H9 (cell line): ENCODE measurements at regions not wholly inside any gene's neighbourhood (a gene's known extent, or its start where the extent isn't known, plus 50 kb on each side); places are given as distances from the start of the nearest gene placed in this dataset.

ENCODE experiments used
- DNase-seq: peaks from one replicate; pipeline ENCODE4 v3.0.0-alpha.2; 2017
- H2AFZ ChIP-seq: one replicate; pipeline ENCODE4 v1.6.1; 2013; ENCODE audit warnings: mild to moderate bottlenecking, low read length, control low read depth, moderate library complexity
- H2AK5ac ChIP-seq: 2 replicates; pipeline ENCODE4 v1.6.1; 2013; ENCODE audit warnings: low read length, control low read depth, mixed read lengths; ENCODE audit not compliant: insufficient read length
- H2BK120ac ChIP-seq: one replicate; pipeline ENCODE4 v1.6.1; 2013; ENCODE audit warnings: low read depth, mild to moderate bottlenecking, low read length, control low read depth, inconsistent platforms; ENCODE audit not compliant: poor library complexity, severe bottlenecking
- H2BK12ac ChIP-seq: 2 replicates; pipeline ENCODE4 v1.6.1; 2013; ENCODE audit warnings: low read length, control low read depth, mixed read lengths, low read depth; ENCODE audit not compliant: insufficient read length
- H2BK15ac ChIP-seq: 2 replicates; pipeline ENCODE4 v1.6.1; 2013; ENCODE audit warnings: low read depth, low read length, control low read depth
- H2BK20ac ChIP-seq: one replicate; pipeline ENCODE4 v1.6.1; 2013; ENCODE audit warnings: low read depth, mild to moderate bottlenecking, low read length, control low read depth, inconsistent platforms; ENCODE audit not compliant: poor library complexity, severe bottlenecking
- H2BK5ac ChIP-seq: 2 replicates; pipeline ENCODE4 v1.6.1; 2013; ENCODE audit warnings: low read length, control low read depth, mixed read lengths; ENCODE audit not compliant: insufficient read length
- H3K14ac ChIP-seq: 2 replicates; pipeline ENCODE4 v1.6.1; 2013; ENCODE audit warnings: low read length, control low read depth; ENCODE audit not compliant: insufficient read depth
- H3K18ac ChIP-seq: 2 replicates; pipeline ENCODE4 v1.6.1; 2013; ENCODE audit warnings: low read depth, mild to moderate bottlenecking, mixed read lengths, low read length, control low read depth; ENCODE audit not compliant: insufficient read length
- H3K23ac ChIP-seq: 2 replicates; pipeline ENCODE4 v1.6.1; 2013; ENCODE audit warnings: low read length, control low read depth, mixed read lengths, low read depth; ENCODE audit not compliant: insufficient read length
- H3K23me2 ChIP-seq: 2 replicates; pipeline ENCODE4 v1.6.1; 2013; ENCODE audit warnings: low read depth, mild to moderate bottlenecking, mixed read lengths, low read length, control low read depth; ENCODE audit not compliant: insufficient read length, poor library complexity, severe bottlenecking
- H3K27ac ChIP-seq: 2 replicates; pipeline ENCODE4 v1.5.1; 2013; ENCODE audit warnings: low read length, control low read depth, mixed read lengths, low read depth; ENCODE audit not compliant: insufficient read length
- H3K27me3 ChIP-seq: 2 replicates; pipeline ENCODE4 v1.6.1; 2013; ENCODE audit warnings: low read length, control low read depth, inconsistent platforms; ENCODE audit not compliant: insufficient read depth
- H3K4ac ChIP-seq: 2 replicates; pipeline ENCODE4 v1.6.1; 2013; ENCODE audit warnings: low read depth, mild to moderate bottlenecking, control low read depth, inconsistent platforms, low read length, moderate library complexity
- H3K4me1 ChIP-seq: 2 replicates; pipeline ENCODE4 v1.6.1; 2013; ENCODE audit warnings: low read length, control low read depth, inconsistent platforms; ENCODE audit not compliant: insufficient read depth
- H3K4me2 ChIP-seq: 2 replicates; pipeline ENCODE4 v1.6.1; 2013; ENCODE audit warnings: low read length, control low read depth, mixed read lengths; ENCODE audit not compliant: insufficient read length, insufficient read depth
- H3K56ac ChIP-seq: 2 replicates; pipeline ENCODE4 v1.6.1; 2013; ENCODE audit warnings: low read depth, mild to moderate bottlenecking, mixed read lengths, low read length, control low read depth; ENCODE audit not compliant: insufficient read length
- H3K79me1 ChIP-seq: 2 replicates; pipeline ENCODE4 v1.6.1; 2013; ENCODE audit warnings: low read depth, mild to moderate bottlenecking, moderate library complexity, low read length, control low read depth, inconsistent platforms; ENCODE audit not compliant: insufficient read depth, poor library complexity, severe bottlenecking
- H3K79me2 ChIP-seq: 2 replicates; pipeline ENCODE4 v1.6.1; 2013; ENCODE audit warnings: low read length, control low read depth, inconsistent platforms; ENCODE audit not compliant: insufficient read depth
- H3K9ac ChIP-seq: 2 replicates; pipeline ENCODE4 v1.6.1; 2013; ENCODE audit warnings: low read length, control low read depth, mixed read lengths; ENCODE audit not compliant: insufficient read length; ENCODE audit errors: extremely low read depth
- H3K9me3 ChIP-seq: one replicate; pipeline ENCODE4 v1.6.1; 2013; ENCODE audit warnings: low read depth, low read length, inconsistent platforms; ENCODE audit not compliant: control insufficient read depth
- H3T11ph ChIP-seq: one replicate; pipeline ENCODE4 v1.6.1; 2013; ENCODE audit warnings: mild to moderate bottlenecking, low read length, control low read depth, inconsistent platforms
- H4K20me1 ChIP-seq: one replicate; pipeline ENCODE4 v1.6.1; 2013; ENCODE audit not compliant: control insufficient read depth, insufficient read length, insufficient read depth
- H4K5ac ChIP-seq: 2 replicates; pipeline ENCODE4 v1.6.1; 2013; ENCODE audit warnings: low read depth, mild to moderate bottlenecking, mixed read lengths, low read length, control low read depth; ENCODE audit not compliant: insufficient read length
- H4K8ac ChIP-seq: replicated peaks from 2 replicates; pipeline ENCODE4 v1.6.1; 2013; ENCODE audit warnings: low read length, control low read depth, mixed read lengths, low read depth; ENCODE audit not compliant: insufficient read length
- H4K91ac ChIP-seq: 2 replicates; pipeline ENCODE4 v1.6.1; 2013; ENCODE audit warnings: low read depth, mild to moderate bottlenecking, moderate library complexity, mixed read lengths, low read length, control low read depth; ENCODE audit not compliant: insufficient read length
- H3K27ac Mint-ChIP-seq, 3 experiments: 2 replicates in 2 of 3; 3 replicates in 1 of 3; pipeline ENCODE4 v1.8.0; 2020 to 2021; ENCODE audit warnings: mixed read lengths in 3 of 3, mild to moderate bottlenecking in 1 of 3, moderate library complexity in 1 of 3
- H3K27me3 Mint-ChIP-seq: 2 replicates; pipeline ENCODE4 v1.8.0; 2021; ENCODE audit warnings: low read depth, mild to moderate bottlenecking, moderate library complexity, mixed read lengths
- H3K36me3 Mint-ChIP-seq, 3 experiments: 2 replicates in 2 of 3; 3 replicates in 1 of 3; pipeline ENCODE4 v1.8.0; 2020 to 2021; ENCODE audit warnings: low read depth in 3 of 3, mixed read lengths in 3 of 3; ENCODE audit not compliant: insufficient read depth in 1 of 3
- H3K4me1 Mint-ChIP-seq, 2 experiments: 2 replicates each; pipeline ENCODE4 v1.8.0; 2020; ENCODE audit warnings: mixed read lengths in 2 of 2
- H3K4me3 Mint-ChIP-seq, 2 experiments: 2 replicates in 1 of 2; 3 replicates in 1 of 2; pipeline ENCODE4 v1.8.0; 2020 to 2021; ENCODE audit warnings: mild to moderate bottlenecking in 2 of 2, mixed read lengths in 2 of 2, moderate library complexity in 1 of 2
- H3K9me3 Mint-ChIP-seq, 2 experiments: 2 replicates in 1 of 2; 3 replicates in 1 of 2; pipeline ENCODE4 v1.8.0; 2020; ENCODE audit warnings: mild to moderate bottlenecking in 2 of 2, mixed read lengths in 2 of 2, moderate library complexity in 1 of 2
- CTCF ChIP-seq: fragments of 200-600 bp; sonication (generic); conservative IDR thresholded peaks from 3 replicates; pipeline ENCODE4 v1.8.0; 2021; ENCODE audit warnings: antibody characterized with exemption, mild to moderate bottlenecking
- WGBS: extraction: QIAGEN DNeasy Blood & Tissue Kit; methylation state at CpG from one replicate; pipeline ENCODE4 v1.1.7; 2013; ENCODE audit warnings: missing lambda C conversion rate, low lambda C conversion rate, mixed read lengths; ENCODE audit not compliant: insufficient read length; ENCODE audit errors: extremely low coverage; 5-methylcytosine and 5-hydroxymethylcytosine counted together

GRCh38 chr11:11186249-11186648, 166.8 kb downstream of the CSNK2A3 start:
- peaks cover 0 to 5% of the 10 kb centered on the region in 2 experiments; a peak in 2 of 5 replicates for H3K9me3 Mint-ChIP-seq

More at GRCh38 chr11:11186249-11186648, 166.8 kb downstream of the CSNK2A3 start:
- no peak overlapping the region for H3K14ac ChIP-seq
- H3K79me2 ChIP-seq, result no peaks in the 10 kb centered on the region
- no peak overlapping the region for H2AK5ac ChIP-seq
- H3K27ac Mint-ChIP-seq, result no peak overlapping the region
- H4K20me1 ChIP-seq, result no peaks in the 10 kb centered on the region
- no peak overlapping the region for H2AFZ ChIP-seq
- no peak overlapping the region for H4K91ac ChIP-seq
- no peaks in the 10 kb centered on the region for H3K23me2 ChIP-seq
- H3K9me3 ChIP-seq, result no peaks in the 10 kb centered on the region
- H3T11ph ChIP-seq, result no peak overlapping the region
- no peak overlapping the region for H3K4me3 Mint-ChIP-seq
- H3K4me2 ChIP-seq, result no peak overlapping the region
- H4K8ac ChIP-seq, result no peak overlapping the region
- DNase-seq, result no peak
- no peak overlapping the region for H2BK15ac ChIP-seq
- H3K36me3 Mint-ChIP-seq, result peaks cover 1 to 5% (median 4%) of the 10 kb centered on the region in 3 experiments; a peak in 3 of 7 replicates
- H2BK12ac ChIP-seq, result no peak overlapping the region
- no peaks in the 10 kb centered on the region for H3K27me3 ChIP-seq
- no peaks in the 10 kb centered on the region for H3K4me1 ChIP-seq
- H3K27me3 Mint-ChIP-seq, result 0 out of 2 replicates have a peak, but pooled peaks cover under 1% of the 10 kb centered on the region
- H3K79me1 ChIP-seq, result no peaks in the 10 kb centered on the region
- H2BK5ac ChIP-seq, result no peak overlapping the region
- H3K18ac ChIP-seq, result no peak overlapping the region
- H3K4ac ChIP-seq, result no peak overlapping the region
- no peak overlapping the region for H3K56ac ChIP-seq
- WGBS, result no CpG with 5 or more reads among the region's 5 CpGs
- no peak overlapping the region for H2BK20ac ChIP-seq
- H2BK120ac ChIP-seq, result no peak overlapping the region
- TF ChIP-seq CTCF, result no peak
- no peak overlapping the region for H3K27ac ChIP-seq
- no peak overlapping the region for H3K23ac ChIP-seq
- H3K4me1 Mint-ChIP-seq, result no peaks in the 10 kb centered on the region; a peak in 1 of 4 replicates
- H3K9ac ChIP-seq, result no peak overlapping the region
- H4K5ac ChIP-seq, result no peak overlapping the region
